AML-193 (cell line): ENCODE measurements at regions not wholly inside any gene's neighbourhood (a gene's known extent, or its start where the extent isn't known, plus 50 kb on each side); places are given as distances from the start of the nearest gene placed in this dataset.
"Not testable (repeated sequence)": the region's sequence is repeated elsewhere in the genome, so short reads cannot be mapped to it uniquely, and the experiment has no call there.

Experiments used
- DNase-seq, 2 experiments: peaks; one replicate each; lab custom pipeline; 2025; lab: John Stamatoyannopoulos, UW

- DNase-seq, result no peak
Observed at GRCh38 chr3:26070854-26071253, 281.0 kb downstream of the OXSM start.

- DNase-seq, result no peak
Observed at GRCh38 chr3:26074080-26074479, 284.2 kb downstream of the OXSM start.

- DNase-seq, result no peak
Observed at GRCh38 chr3:26078539-26078938, 288.6 kb downstream of the OXSM start.

GRCh38 chr3:26081166-26081565 lies 291.3 kb downstream of the OXSM start:
- DNase-seq, result no peak

GRCh38 chr3:26081806-26082205 lies 291.9 kb downstream of the OXSM start:
- DNase-seq, result no peak

- no peak for DNase-seq
Observed at GRCh38 chr3:26082911-26083310, 293.0 kb downstream of the OXSM start.

- DNase-seq, result no peak
Observed at GRCh38 chr3:26084629-26085028, 294.7 kb downstream of the OXSM start.

GRCh38 chr3:26087751-26088150 lies 297.9 kb downstream of the OXSM start:
- no peak for DNase-seq

GRCh38 chr3:26089249-26089648 lies 299.4 kb downstream of the OXSM start:
- no peak for DNase-seq

- no peak for DNase-seq
Observed at GRCh38 chr3:26090589-26090988, 300.7 kb downstream of the OXSM start.

GRCh38 chr3:26091096-26091495 lies 301.2 kb downstream of the OXSM start:
- DNase-seq, result no peak

- DNase-seq, result no peak
Observed at GRCh38 chr3:26091626-26092025, 301.7 kb downstream of the OXSM start.

GRCh38 chr3:26097111-26097510 lies 307.2 kb downstream of the OXSM start:
- DNase-seq, result not testable (repeated sequence)

GRCh38 chr3:26099692-26100091 lies 309.8 kb downstream of the OXSM start:
- no peak for DNase-seq

GRCh38 chr3:26100176-26100575 lies 310.3 kb downstream of the OXSM start:
- DNase-seq, result no peak

GRCh38 chr3:26102376-26102775 lies 312.5 kb downstream of the OXSM start:
- DNase-seq, result no peak

GRCh38 chr3:26104851-26105251 lies 315.0 kb downstream of the OXSM start:
- no peak for DNase-seq

GRCh38 chr3:26105261-26105660 lies 315.4 kb downstream of the OXSM start:
- no peak for DNase-seq

GRCh38 chr3:26106228-26106627 lies 316.3 kb downstream of the OXSM start:
- no peak for DNase-seq

- DNase-seq, result no peak
Observed at GRCh38 chr3:26108846-26109489, 319.1 kb downstream of the OXSM start.

- DNase-seq, result no peak
Observed at GRCh38 chr3:26114851-26115250, 325.0 kb downstream of the OXSM start.

- peak; percentile 3 to 12 for DNase-seq
Observed at GRCh38 chr3:26118165-26118564, 328.3 kb downstream of the OXSM start.

GRCh38 chr3:26132942-26133341 lies 343.1 kb downstream of the OXSM start:
- no peak for DNase-seq

GRCh38 chr3:26141296-26141695 lies 351.4 kb downstream of the OXSM start:
- DNase-seq, result no peak

GRCh38 chr3:26145769-26146168 lies 355.9 kb downstream of the OXSM start:
- no peak for DNase-seq
